Rectal smooth muscle tissue (tissue), 1 donor: ENCODE measurements at regions not wholly inside any gene's neighbourhood (a gene's known extent, or its start where the extent isn't known, plus 50 kb on each side); places are given as distances from the start of the nearest gene placed in this dataset.

Source experiments
- H3K27ac ChIP-seq: one replicate; pipeline ENCODE4 v1.7.0; 2013; ENCODE audit warnings: low read depth, low read length, inconsistent platforms
- H3K27me3 ChIP-seq: one replicate; pipeline ENCODE4 v1.7.0; 2013; ENCODE audit warnings: low read length; ENCODE audit not compliant: control insufficient read depth, insufficient read depth
- H3K36me3 ChIP-seq: one replicate; pipeline ENCODE4 v1.7.0; 2013; ENCODE audit warnings: low read length; ENCODE audit not compliant: control insufficient read depth, insufficient read depth
- H3K4me1 ChIP-seq: one replicate; pipeline ENCODE4 v1.7.0; 2013; ENCODE audit warnings: low read length; ENCODE audit not compliant: control insufficient read depth, insufficient read depth
- H3K4me3 ChIP-seq: one replicate; pipeline ENCODE4 v1.7.0; 2013; ENCODE audit warnings: low read length
- H3K9ac ChIP-seq: one replicate; pipeline ENCODE4 v1.7.0; 2013; ENCODE audit warnings: low read length

DNA sequence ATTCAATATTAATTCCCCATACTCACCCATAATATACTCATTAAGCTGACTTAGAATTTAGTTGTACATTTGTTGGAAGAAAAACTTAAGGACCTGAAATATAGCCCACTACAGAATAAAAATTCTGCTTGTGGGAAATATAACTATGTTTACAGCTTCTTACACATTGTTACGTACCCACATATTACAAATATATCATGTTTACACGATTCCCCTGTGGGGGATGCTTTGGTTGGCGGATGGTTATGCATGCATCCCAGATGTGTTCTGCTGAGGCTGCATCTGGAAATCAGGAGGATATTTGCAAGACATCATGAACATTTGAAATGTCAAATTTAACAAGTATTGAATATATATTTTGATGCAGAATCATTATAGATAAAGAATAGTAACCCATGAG lies 79.5 kb upstream of the KL start:
- Histone ChIP-seq H3K4me3 (no peak overlapping the region), H3K27me3 (no peaks in the 10 kb centered on the region), H3K9ac (no peak overlapping the region)

DNA sequence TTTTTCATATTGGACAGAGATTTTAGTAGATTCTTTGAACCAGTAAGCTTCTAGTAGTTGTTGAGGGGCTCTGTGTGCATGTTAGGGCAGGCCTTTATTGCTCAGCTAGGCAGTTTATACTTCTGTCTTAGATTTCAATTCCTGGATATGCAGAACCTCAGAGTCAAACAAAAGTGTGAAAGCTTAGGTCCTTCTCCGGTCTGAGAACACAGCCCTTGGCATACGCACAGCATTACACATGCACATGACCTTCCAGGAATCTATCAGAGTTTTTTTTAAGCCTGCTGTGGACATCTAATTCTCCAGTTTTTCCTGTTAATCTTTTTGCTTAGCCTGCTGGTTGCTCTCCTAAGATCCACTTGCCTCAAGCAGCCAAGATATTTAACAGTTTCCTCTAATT lies 77.9 kb upstream of the KL start:
- Histone ChIP-seq H3K27me3 (no peaks in the 10 kb centered on the region), H3K4me3 (no peak overlapping the region), H3K9ac (no peak overlapping the region), H3K27ac (no peak overlapping the region), H3K36me3 (no peaks in the 10 kb centered on the region), H3K4me1 (no peaks in the 10 kb centered on the region)

More for the DNA sequence above, 79.5 kb upstream of the KL start:
- no peaks in the 10 kb centered on the region for H3K4me1 ChIP-seq
- no peak overlapping the region for H3K27ac ChIP-seq
- no peaks in the 10 kb centered on the region for H3K36me3 ChIP-seq

DNA sequence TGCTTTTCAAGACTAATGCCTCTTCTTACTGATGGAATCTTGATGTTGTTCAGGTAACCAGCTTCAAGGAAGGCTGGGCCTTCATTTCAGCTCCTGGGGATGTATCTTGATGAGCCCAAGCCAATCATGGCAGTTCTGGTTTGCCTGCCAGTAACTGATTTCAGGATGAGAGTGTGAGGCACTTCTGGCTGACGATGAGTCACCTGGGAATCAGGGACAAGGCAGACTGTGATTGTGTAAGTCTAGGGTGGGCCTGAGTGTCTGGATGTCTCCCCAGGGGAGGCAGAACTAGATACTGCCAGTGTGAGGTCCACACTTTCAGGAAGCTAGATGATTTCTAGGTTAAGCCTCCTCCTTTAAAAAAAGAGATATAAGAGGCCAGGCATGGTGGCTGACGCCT lies 77.3 kb upstream of the KL start:
- no peaks in the 10 kb centered on the region for H3K27me3 ChIP-seq
- H3K4me1 ChIP-seq, result no peaks in the 10 kb centered on the region
- H3K9ac ChIP-seq, result no peak overlapping the region
- no peak overlapping the region for H3K27ac ChIP-seq
- no peaks in the 10 kb centered on the region for H3K36me3 ChIP-seq
- H3K4me3 ChIP-seq, result no peak overlapping the region

DNA sequence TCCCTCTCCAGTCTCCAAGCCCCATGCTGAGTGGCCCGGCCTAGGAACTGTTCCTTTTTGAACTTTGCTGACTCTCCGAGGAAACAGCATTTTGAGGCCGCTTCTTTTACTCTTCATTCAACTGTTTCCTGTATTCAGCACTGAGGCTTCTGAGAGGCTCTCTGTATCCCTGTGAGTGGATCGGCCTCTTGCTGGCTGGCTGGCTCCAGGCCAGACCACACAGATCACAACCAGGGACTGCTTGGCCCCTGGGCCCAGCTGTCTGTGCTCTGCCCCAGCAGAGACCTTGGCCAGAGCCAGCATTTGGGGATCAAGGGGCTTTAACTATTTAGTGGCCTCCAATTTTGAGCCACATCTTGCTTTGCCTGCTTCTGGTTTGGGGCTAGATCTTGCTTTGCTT lies 75.6 kb upstream of the KL start:
- Histone ChIP-seq H3K9ac (no peak overlapping the region), H3K4me1 (no peaks in the 10 kb centered on the region), H3K27ac (no peak overlapping the region), H3K36me3 (no peaks in the 10 kb centered on the region), H3K4me3 (no peak overlapping the region), H3K27me3 (no peaks in the 10 kb centered on the region)

DNA sequence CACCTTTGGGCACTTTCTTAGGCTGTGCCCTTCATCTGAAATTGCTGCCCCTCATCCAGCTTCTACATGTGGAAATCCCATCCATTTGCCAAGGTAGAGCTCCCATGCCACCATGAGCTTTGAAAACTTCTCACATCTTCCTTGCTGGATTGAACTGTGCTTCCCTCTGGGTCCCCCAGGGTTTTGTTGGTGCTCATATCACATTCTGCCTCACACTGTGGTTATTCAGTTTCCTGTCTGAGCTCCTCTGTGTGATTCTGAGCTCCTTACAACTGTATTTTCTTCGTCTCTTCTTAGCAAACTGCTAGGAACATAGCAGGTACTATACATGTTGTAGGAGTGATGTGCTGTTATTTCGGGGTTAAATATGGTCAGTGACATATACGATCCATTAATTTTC lies 74.9 kb upstream of the KL start:
- H3K27me3 ChIP-seq, result no peaks in the 10 kb centered on the region

DNA sequence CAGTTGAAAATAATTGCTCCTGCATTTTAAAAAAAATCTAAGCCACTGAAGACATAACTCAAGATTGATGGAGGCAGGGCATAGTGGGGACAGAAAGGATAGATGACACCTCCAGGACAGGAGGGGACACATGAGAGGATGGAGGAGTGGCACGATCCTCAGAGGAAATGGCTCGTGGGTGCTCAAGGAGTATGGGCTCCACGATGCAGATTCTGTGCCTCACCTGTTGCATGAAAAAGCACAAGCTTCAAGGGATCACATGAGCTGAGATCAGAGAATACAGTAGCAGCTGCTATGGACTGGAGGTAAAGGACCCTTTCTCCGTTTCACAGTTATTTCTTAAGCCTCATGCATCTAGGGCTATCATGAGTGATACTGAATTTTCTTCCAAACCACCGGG lies 69.7 kb upstream of the KL start:
- Histone ChIP-seq H3K4me3 (no peak overlapping the region), H3K9ac (no peak overlapping the region), H3K27ac (no peak overlapping the region), H3K27me3 (no peaks in the 10 kb centered on the region), H3K36me3 (no peaks in the 10 kb centered on the region), H3K4me1 (no peaks in the 10 kb centered on the region)

More for the DNA sequence above, 74.9 kb upstream of the KL start:
- no peaks in the 10 kb centered on the region for H3K36me3 ChIP-seq
- H3K27ac ChIP-seq, result no peak overlapping the region
- H3K4me3 ChIP-seq, result no peak overlapping the region
- H3K9ac ChIP-seq, result no peak overlapping the region
- no peaks in the 10 kb centered on the region for H3K4me1 ChIP-seq

DNA sequence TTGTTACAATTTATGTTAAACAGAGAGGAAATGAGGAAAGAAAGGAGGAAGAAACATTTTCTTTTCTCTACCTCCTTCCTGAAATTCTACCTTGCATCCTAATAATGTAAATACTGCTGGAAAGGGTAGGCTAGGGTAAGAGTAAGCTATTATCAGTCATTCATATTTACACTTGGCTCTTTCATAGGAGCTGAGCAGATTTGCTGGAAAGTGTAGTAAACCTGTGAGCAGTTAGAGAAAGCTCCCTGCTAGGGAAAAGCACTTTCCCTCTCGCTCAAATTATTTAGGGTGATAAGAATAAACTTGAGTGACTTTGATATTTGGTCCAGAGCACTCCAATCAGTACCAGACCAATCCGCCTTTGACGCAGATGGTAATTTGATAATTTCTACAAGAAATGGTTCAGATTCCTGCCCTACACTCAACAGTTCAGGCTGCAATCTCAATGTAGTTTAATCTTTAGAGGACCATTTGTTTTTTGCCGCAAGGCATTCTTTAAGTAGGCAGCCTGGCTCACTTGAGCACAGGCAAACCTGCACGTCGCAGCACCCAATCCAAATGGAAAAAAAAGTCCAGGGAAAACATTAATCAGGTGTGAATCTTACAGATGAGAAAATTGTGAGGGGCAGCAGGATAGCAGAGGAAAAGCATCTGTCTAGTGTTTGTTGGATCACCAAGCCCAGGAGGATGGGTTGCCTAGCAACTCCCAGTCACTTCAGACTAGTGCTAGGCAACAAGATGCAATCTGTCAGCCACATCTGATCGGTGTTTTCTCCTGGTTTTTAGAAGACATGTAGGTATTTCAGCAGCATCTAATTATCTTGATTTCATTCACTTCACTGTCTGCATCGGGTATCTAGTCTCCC lies 68.6 kb upstream of the KL start:
- Histone ChIP-seq H3K27me3 (no peaks in the 10 kb centered on the region), H3K9ac (no peak overlapping the region), H3K4me3 (no peak overlapping the region), H3K36me3 (no peaks in the 10 kb centered on the region), H3K4me1 (no peaks in the 10 kb centered on the region), H3K27ac (no peak overlapping the region)

DNA sequence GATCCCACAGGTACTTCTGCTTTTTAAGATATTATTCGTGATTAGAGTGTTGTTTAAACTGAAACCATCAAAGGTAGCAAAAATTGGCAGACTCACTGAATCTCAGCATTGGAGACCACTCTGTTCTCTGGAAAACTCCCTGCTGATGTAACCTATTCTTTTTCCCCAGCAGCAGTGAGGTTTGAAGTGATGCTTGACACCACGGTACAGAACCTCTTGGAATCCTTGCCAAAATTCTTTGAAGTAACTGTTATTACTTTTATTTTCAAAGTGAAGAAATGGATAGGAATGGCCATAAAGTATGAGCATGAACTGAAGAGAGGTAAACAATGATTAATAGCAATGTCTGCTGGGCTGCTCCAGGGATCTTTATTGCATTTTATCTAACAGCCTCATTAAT lies 66.4 kb upstream of the KL start:
- Histone ChIP-seq H3K36me3 (no peaks in the 10 kb centered on the region), H3K4me1 (no peaks in the 10 kb centered on the region), H3K4me3 (no peak overlapping the region), H3K27me3 (no peaks in the 10 kb centered on the region), H3K27ac (no peak overlapping the region), H3K9ac (no peak overlapping the region)

DNA sequence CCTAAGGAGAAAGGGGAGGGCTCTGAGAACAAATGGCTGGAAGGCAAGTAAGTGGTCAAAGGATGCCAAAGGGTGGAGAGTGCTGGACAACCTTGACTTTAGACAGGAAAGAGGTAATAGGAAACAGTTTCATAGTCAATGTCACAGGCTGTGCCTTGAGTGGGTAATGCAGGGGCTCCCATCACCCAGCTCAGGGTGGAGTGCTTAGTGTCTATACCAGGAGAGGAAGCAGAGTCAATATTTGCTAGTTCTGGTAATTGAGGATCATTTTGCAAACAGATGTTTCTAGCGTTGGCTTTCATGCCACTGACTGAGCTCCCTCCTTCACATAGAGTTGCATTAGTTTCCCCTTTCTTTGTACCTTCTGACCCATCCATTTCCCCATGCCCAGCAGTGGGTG lies 64.6 kb upstream of the KL start:
- H3K36me3 ChIP-seq, result no peaks in the 10 kb centered on the region
- H3K27ac ChIP-seq, result no peak overlapping the region
- no peaks in the 10 kb centered on the region for H3K4me1 ChIP-seq
- H3K9ac ChIP-seq, result no peak overlapping the region
- H3K4me3 ChIP-seq, result no peak overlapping the region
- no peaks in the 10 kb centered on the region for H3K27me3 ChIP-seq

DNA sequence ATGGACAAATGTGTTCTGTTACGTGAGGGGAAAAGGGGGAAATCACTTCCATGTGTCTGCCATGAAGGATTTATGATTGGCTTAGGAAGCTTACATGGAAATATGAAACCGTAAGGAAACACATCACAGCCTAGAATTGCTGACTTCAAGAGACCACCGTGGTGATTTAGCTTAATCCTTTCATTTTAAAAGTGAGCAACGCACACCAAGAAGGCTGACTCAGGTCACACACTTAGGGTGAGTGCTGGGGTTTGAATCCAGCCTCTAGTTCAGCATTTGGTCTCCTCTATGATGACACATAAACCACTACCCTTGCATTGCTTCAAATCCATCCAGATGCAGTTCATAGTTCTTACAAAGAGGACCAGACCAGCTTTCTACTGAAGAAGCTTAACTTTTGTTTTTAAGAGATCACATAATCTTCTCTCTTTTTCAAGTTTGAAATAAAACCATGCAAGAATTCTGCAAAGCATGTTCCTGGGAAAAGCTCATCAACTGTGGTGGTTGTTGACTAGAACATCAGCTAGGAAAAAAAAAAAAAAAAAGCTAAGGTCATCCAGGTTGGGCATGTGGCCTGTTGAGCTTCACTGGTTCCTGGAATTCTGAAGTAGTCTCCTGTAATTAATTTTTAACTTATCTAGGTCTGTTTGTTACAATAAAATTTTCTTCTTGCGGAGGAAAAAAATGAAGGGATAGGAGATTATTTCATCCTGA lies 60.2 kb upstream of the KL start:
- no peaks in the 10 kb centered on the region for H3K27me3 ChIP-seq
- H3K36me3 ChIP-seq, result no peaks in the 10 kb centered on the region
- H3K4me3 ChIP-seq, result no peak overlapping the region
- no peaks in the 10 kb centered on the region for H3K4me1 ChIP-seq
- no peak overlapping the region for H3K27ac ChIP-seq
- no peak overlapping the region for H3K9ac ChIP-seq

DNA sequence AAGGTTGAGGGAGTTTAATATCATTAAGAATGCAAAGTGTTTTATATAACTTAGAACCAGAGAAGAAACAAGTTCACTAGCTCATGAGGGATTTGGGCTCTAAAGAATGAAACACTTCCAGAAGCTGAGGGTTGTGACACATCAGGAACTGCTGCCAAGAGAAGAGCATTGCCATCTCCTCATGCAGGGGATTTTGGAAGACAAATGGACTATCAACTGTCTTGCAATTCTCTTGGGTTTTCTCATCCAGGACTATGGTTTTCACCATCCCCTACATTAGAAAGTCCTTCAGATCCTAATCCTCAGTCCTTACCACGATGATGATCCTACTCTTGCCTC lies 59.7 kb upstream of the KL start:
- Histone ChIP-seq H3K27me3 (no peaks in the 10 kb centered on the region), H3K4me1 (no peaks in the 10 kb centered on the region), H3K4me3 (no peak overlapping the region), H3K36me3 (no peaks in the 10 kb centered on the region), H3K27ac (no peak overlapping the region), H3K9ac (no peak overlapping the region)

DNA sequence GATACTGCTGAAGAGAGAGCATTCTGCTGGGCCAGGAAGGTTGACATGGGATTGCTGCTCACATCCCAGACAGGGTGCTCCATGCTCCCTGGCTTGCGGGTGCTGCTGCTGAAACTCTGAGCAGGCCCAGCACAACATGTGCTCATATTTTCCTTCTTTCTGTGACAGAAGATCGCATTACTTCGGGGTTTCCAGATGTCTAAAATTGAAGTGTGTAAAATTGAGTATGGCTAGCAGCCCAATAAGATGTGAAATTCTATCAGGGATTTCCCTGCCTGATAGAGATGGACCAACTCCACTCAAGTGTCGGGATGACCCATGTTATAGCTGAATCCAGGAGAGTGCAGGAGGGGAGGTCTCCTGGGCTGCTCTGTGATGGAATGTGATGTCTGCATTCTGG lies 55.6 kb upstream of the KL start:
- H3K4me3 ChIP-seq, result no peak overlapping the region
- H3K27ac ChIP-seq, result no peak overlapping the region
- no peak overlapping the region for H3K9ac ChIP-seq
- H3K27me3 ChIP-seq, result no peaks in the 10 kb centered on the region
- H3K4me1 ChIP-seq, result no peaks in the 10 kb centered on the region
- no peaks in the 10 kb centered on the region for H3K36me3 ChIP-seq

DNA sequence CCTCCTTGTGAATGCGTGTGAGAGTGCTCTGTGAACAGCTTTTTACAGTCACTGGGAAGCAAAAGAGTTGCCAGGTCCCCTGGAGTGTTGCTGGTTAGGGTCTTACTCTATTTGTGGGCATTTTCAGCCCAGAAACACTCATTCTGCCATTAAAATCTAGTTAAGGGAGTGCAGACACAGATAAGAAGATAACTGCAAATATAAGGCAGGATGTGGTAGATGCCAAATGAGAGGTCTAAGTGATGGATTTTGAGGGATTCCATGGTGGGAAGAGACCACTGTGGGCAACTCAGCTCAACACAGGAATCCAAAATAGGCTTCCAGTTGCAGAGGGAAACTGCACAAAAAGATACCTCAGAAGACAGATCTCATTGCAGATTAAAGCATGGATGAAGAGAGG lies 54.5 kb upstream of the KL start:
- Histone ChIP-seq H3K4me1 (no peaks in the 10 kb centered on the region), H3K9ac (no peak overlapping the region), H3K27me3 (no peaks in the 10 kb centered on the region), H3K27ac (no peak overlapping the region), H3K36me3 (no peaks in the 10 kb centered on the region), H3K4me3 (no peak overlapping the region)
